ENCODE measurements at regions not wholly inside any gene's neighbourhood (a gene's known extent, or its start where the extent isn't known, plus 50 kb on each side); places are given as distances from the start of the nearest gene placed in this dataset.

DNA sequence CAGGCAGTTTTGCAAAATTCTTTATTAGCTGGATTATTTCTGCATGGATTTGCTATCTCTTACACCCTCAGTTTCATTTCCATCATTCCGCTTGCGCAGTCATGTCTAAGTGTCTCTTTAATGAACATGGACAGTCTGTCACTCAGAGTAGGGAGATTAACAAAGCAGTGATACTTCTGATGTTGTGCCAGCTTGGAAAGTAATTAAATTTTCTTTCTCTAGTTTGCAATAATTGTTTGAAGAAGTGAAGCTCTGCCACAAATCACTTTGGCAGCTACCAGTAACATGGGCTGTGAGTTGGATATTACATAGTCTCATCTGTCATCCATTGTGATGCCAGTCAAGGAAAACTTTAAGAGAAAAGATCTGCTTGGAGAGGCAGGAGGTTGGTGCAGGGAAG, 324.8 kb upstream of the NWD2 start:
- H3K9me3 Mint-ChIP-seq (ENCODE audit: unreplicated experiment) = no peaks in the 10 kb centered on the region
- POLR2A ChIA-PET = no interaction called here
- no peak overlapping the region for H3K27ac Mint-ChIP-seq (ENCODE audit: unreplicated experiment)
- Histone ChIP-seq H3K4me3 (ENCODE audit: low read depth, low read length) (no peak overlapping the region), H3K9me3 (no peaks in the 10 kb centered on the region), H3K27me3 (replicated peaks; ENCODE audit: control insufficient read depth, insufficient read depth, low read length) (no peaks in the 10 kb centered on the region), H3K36me3 (ENCODE audit: control insufficient read depth, insufficient read depth, low read length) (no peaks in the 10 kb centered on the region), H3K4me1 (no peaks in the 10 kb centered on the region)
- no peaks in the 10 kb centered on the region for H3K36me3 Mint-ChIP-seq (ENCODE audit: insufficient read depth, unreplicated experiment)
- CTCF ChIA-PET = no interaction called here
- TF ChIP-seq, protein P1, sequence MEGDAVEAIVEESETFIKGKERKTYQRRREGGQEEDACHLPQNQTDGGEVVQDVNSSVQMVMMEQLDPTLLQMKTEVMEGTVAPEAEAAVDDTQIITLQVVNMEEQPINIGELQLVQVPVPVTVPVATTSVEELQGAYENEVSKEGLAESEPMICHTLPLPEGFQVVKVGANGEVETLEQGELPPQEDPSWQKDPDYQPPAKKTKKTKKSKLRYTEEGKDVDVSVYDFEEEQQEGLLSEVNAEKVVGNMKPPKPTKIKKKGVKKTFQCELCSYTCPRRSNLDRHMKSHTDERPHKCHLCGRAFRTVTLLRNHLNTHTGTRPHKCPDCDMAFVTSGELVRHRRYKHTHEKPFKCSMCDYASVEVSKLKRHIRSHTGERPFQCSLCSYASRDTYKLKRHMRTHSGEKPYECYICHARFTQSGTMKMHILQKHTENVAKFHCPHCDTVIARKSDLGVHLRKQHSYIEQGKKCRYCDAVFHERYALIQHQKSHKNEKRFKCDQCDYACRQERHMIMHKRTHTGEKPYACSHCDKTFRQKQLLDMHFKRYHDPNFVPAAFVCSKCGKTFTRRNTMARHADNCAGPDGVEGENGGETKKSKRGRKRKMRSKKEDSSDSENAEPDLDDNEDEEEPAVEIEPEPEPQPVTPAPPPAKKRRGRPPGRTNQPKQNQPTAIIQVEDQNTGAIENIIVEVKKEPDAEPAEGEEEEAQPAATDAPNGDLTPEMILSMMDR (IDR thresholded peaks at IDR 0.05; ENCODE audit: insufficient read depth in 1 of 2, low read depth in 1 of 2, low read length in 1 of 2, severe bottlenecking in 1 of 2, unreplicated experiment in 1 of 2) = no peak
- no TSS peak for BruUV-seq (replicated peaks)
- no peak overlapping the region for H3K4me3 Mint-ChIP-seq (ENCODE audit: unreplicated experiment)
- no peak for DNase-seq
- intact Hi-C loops (cut with micrococcal nuclease; ENCODE audit: unreplicated experiment) = no loop called here
- H3K4me1 Mint-ChIP-seq (ENCODE audit: low read depth, unreplicated experiment) = no peaks in the 10 kb centered on the region
- H3K27me3 Mint-ChIP-seq (ENCODE audit: insufficient read depth, unreplicated experiment) = peaks cover 6% of the 10 kb centered on the region

DNA sequence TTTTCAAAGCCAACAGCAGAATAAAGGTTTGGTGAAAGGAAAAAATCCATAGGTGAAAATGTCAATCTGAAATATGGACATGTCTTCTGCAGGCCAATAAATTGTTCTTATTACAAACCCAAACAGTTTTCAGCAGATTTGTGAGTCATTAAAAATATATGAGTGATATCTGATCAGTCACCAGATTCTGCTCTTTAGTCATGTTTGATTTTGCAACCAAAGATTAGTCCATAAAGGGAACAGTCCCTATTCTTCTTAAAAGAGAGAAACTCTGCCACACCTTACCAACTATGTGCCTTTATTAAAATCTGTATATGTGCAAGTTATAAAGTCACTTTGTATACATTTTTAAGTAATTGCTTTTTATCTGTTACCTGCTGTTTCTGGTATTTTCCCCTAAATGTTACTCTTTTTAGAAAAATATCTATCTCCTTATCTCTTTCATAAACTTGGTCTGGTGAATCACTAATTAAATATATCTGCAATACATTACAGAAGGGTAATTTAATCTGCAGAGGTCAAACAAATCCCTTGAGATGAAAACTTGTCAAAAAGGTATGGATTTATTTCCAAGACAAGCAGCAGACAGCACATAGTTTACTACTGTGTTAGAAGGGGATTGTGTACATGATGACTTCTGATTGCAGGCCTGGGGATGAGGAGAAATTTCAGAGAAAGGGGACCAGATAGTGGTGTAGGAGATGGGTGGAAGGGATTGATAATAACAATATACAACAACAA, 322.9 kb upstream of the NWD2 start:
- ChIA-PET POLR2A (no interaction called here), CTCF (no interaction called here)
- DNase-seq = no peak
- H3K27ac Mint-ChIP-seq (ENCODE audit: unreplicated experiment) = no peak overlapping the region
- intact Hi-C loops (cut with micrococcal nuclease; ENCODE audit: unreplicated experiment) = no loop called here
- H3K36me3 Mint-ChIP-seq (ENCODE audit: insufficient read depth, unreplicated experiment) = no peaks in the 10 kb centered on the region
- no TSS peak for BruUV-seq (replicated peaks)
- Histone ChIP-seq H3K27me3 (replicated peaks; ENCODE audit: control insufficient read depth, insufficient read depth, low read length) (no peaks in the 10 kb centered on the region), H3K9me3 (no peaks in the 10 kb centered on the region), H3K4me3 (ENCODE audit: low read depth, low read length) (no peak overlapping the region), H3K36me3 (ENCODE audit: control insufficient read depth, insufficient read depth, low read length) (no peaks in the 10 kb centered on the region), H3K4me1 (no peaks in the 10 kb centered on the region)
- H3K27me3 Mint-ChIP-seq (ENCODE audit: insufficient read depth, unreplicated experiment) = peaks cover 6% of the 10 kb centered on the region
- TF ChIP-seq, protein P1 (IDR thresholded peaks at IDR 0.05; ENCODE audit: insufficient read depth in 1 of 2, low read depth in 1 of 2, low read length in 1 of 2, severe bottlenecking in 1 of 2, unreplicated experiment in 1 of 2) = no peak
- H3K4me1 Mint-ChIP-seq (ENCODE audit: low read depth, unreplicated experiment) = no peaks in the 10 kb centered on the region
- H3K4me3 Mint-ChIP-seq (ENCODE audit: unreplicated experiment) = no peak overlapping the region
- no peaks in the 10 kb centered on the region for H3K9me3 Mint-ChIP-seq (ENCODE audit: unreplicated experiment)

DNA sequence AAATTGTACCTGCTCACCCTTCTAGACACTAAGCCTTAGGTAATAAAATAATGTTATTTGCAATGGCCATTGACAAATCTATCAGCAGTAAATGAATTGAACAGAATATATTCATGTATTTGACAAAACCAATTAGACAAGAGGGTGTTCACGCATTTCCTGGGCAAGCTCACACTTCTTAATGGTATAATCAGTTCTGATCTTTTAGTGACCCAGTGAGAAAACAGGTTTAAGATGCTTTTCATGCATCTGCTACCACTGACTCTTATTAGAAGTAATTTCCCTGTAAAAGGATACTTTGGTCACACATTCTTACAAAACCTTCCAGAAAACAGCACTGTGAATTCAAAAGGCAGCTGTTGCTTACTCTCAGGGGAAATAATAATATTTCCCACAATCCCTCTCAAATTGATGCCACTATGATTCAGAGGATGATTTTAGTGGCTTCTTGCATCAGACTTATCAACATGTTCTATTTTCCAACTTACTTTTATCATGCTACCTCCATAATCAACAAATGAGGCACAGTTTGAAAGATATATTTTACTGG, 313.9 kb upstream of the NWD2 start:
- no peaks in the 10 kb centered on the region for H3K9me3 Mint-ChIP-seq (ENCODE audit: unreplicated experiment)
- no peak overlapping the region for H3K27ac Mint-ChIP-seq (ENCODE audit: unreplicated experiment)
- no peaks in the 10 kb centered on the region for H3K4me1 Mint-ChIP-seq (ENCODE audit: low read depth, unreplicated experiment)
- TF ChIP-seq, protein P1 (IDR thresholded peaks at IDR 0.05; ENCODE audit: insufficient read depth in 1 of 2, low read depth in 1 of 2, low read length in 1 of 2, severe bottlenecking in 1 of 2, unreplicated experiment in 1 of 2) = no peak
- Histone ChIP-seq H3K36me3 (ENCODE audit: control insufficient read depth, insufficient read depth, low read length) (no peaks in the 10 kb centered on the region), H3K4me3 (ENCODE audit: low read depth, low read length) (no peak overlapping the region), H3K9me3 (no peaks in the 10 kb centered on the region), H3K4me1 (no peaks in the 10 kb centered on the region), H3K27me3 (replicated peaks; ENCODE audit: control insufficient read depth, insufficient read depth, low read length) (no peaks in the 10 kb centered on the region)
- peaks cover 6% of the 10 kb centered on the region for H3K27me3 Mint-ChIP-seq (ENCODE audit: insufficient read depth, unreplicated experiment)
- CTCF ChIA-PET = no interaction called here
- POLR2A ChIA-PET = no interaction called here
- DNase-seq = no peak
- intact Hi-C loops (cut with micrococcal nuclease; ENCODE audit: unreplicated experiment) = no loop called here
- no peak overlapping the region for H3K4me3 Mint-ChIP-seq (ENCODE audit: unreplicated experiment)
- BruUV-seq (replicated peaks) = no TSS peak
- H3K36me3 Mint-ChIP-seq (ENCODE audit: insufficient read depth, unreplicated experiment) = no peaks in the 10 kb centered on the region

Measured in Caco-2 (cell line).